ENCODE measurements at regions not wholly inside any gene's neighbourhood (a gene's known extent, or its start where the extent isn't known, plus 50 kb on each side); places are given as distances from the start of the nearest gene placed in this dataset.

GRCh38 chr12:13359636-13360035 lies 163.1 kb downstream of the EMP1 start:
- Histone ChIP-seq H3K27me3 (ENCODE audit: control insufficient read depth, insufficient read depth, low read length) (no peaks in the 10 kb centered on the region), H3K36me3 (ENCODE audit: control insufficient read depth in 2 of 3, insufficient read depth in 3 of 3, low read length in 3 of 3) (no peaks in the 10 kb centered on the region), H3K4me1 (ENCODE audit: control insufficient read depth in 2 of 3, insufficient read depth in 2 of 3, low read depth in 1 of 3, low read length in 3 of 3) (no peaks in the 10 kb centered on the region), H3K27ac (ENCODE audit: low read depth in 2 of 2, low read length in 2 of 2) (no peak overlapping the region), H3K9ac (ENCODE audit: low read length in 3 of 3) (no peak overlapping the region), H3K9me3 (ENCODE audit: control insufficient read depth in 2 of 3, insufficient read depth in 1 of 3, low read length in 3 of 3) (no peaks in the 10 kb centered on the region), H3K4me3 (ENCODE audit: low read length in 3 of 3) (no peak overlapping the region)
- no peak for TF ChIP-seq CTCF (IDR thresholded peaks at IDR 0.05; ENCODE audit: borderline replicate concordance, extremely low read depth, insufficient read depth)
- peak; percentile 74 for FAIRE-seq
- intact Hi-C loops (cut with DNase I) = no loop called here
- DNase-seq = no peak

- H3K27me3 ChIP-seq (ENCODE audit: control insufficient read depth, insufficient read depth, low read length) = no peaks in the 10 kb centered on the region
- H3K9ac ChIP-seq (ENCODE audit: low read length in 3 of 3) = no peak overlapping the region
- no peak for FAIRE-seq
- intact Hi-C loops (cut with DNase I) = no loop called here
- DNase-seq = no peak
- H3K27ac ChIP-seq (ENCODE audit: low read depth in 2 of 2, low read length in 2 of 2) = no peak overlapping the region
- H3K36me3 ChIP-seq (ENCODE audit: control insufficient read depth in 2 of 3, insufficient read depth in 3 of 3, low read length in 3 of 3) = no peaks in the 10 kb centered on the region
- no peaks in the 10 kb centered on the region for H3K9me3 ChIP-seq (ENCODE audit: control insufficient read depth in 2 of 3, insufficient read depth in 1 of 3, low read length in 3 of 3)
- no peak overlapping the region for H3K4me3 ChIP-seq (ENCODE audit: low read length in 3 of 3)
- no peaks in the 10 kb centered on the region for H3K4me1 ChIP-seq (ENCODE audit: control insufficient read depth in 2 of 3, insufficient read depth in 2 of 3, low read depth in 1 of 3, low read length in 3 of 3)
- TF ChIP-seq CTCF (IDR thresholded peaks at IDR 0.05; ENCODE audit: borderline replicate concordance, extremely low read depth, insufficient read depth) = no peak
These were observed 161.9 kb downstream of the EMP1 start for GRCh38 chr12:13358391-13358905.

- H3K4me3 ChIP-seq (ENCODE audit: low read length in 3 of 3) = no peak overlapping the region
- H3K9me3 ChIP-seq (ENCODE audit: control insufficient read depth in 2 of 3, insufficient read depth in 1 of 3, low read length in 3 of 3) = no peaks in the 10 kb centered on the region
- no peak for FAIRE-seq
- no peak for DNase-seq
- intact Hi-C loops (cut with DNase I) = no loop called here
- H3K27me3 ChIP-seq (ENCODE audit: control insufficient read depth, insufficient read depth, low read length) = no peaks in the 10 kb centered on the region
- no peak overlapping the region for H3K9ac ChIP-seq (ENCODE audit: low read length in 3 of 3)
- no peaks in the 10 kb centered on the region for H3K4me1 ChIP-seq (ENCODE audit: control insufficient read depth in 2 of 3, insufficient read depth in 2 of 3, low read depth in 1 of 3, low read length in 3 of 3)
- TF ChIP-seq CTCF (IDR thresholded peaks at IDR 0.05; ENCODE audit: borderline replicate concordance, extremely low read depth, insufficient read depth) = no peak
- no peak overlapping the region for H3K27ac ChIP-seq (ENCODE audit: low read depth in 2 of 2, low read length in 2 of 2)
- no peaks in the 10 kb centered on the region for H3K36me3 ChIP-seq (ENCODE audit: control insufficient read depth in 2 of 3, insufficient read depth in 3 of 3, low read length in 3 of 3)
These were observed 154.4 kb downstream of the EMP1 start for GRCh38 chr12:13350946-13351345.

- Histone ChIP-seq H3K27me3 (ENCODE audit: control insufficient read depth, insufficient read depth, low read length) (no peaks in the 10 kb centered on the region), H3K9me3 (ENCODE audit: control insufficient read depth in 2 of 3, insufficient read depth in 1 of 3, low read length in 3 of 3) (no peaks in the 10 kb centered on the region), H3K4me3 (ENCODE audit: low read length in 3 of 3) (no peak overlapping the region), H3K27ac (ENCODE audit: low read depth in 2 of 2, low read length in 2 of 2) (no peak overlapping the region), H3K4me1 (ENCODE audit: control insufficient read depth in 2 of 3, insufficient read depth in 2 of 3, low read depth in 1 of 3, low read length in 3 of 3) (no peaks in the 10 kb centered on the region), H3K36me3 (ENCODE audit: control insufficient read depth in 2 of 3, insufficient read depth in 3 of 3, low read length in 3 of 3) (no peaks in the 10 kb centered on the region), H3K9ac (ENCODE audit: low read length in 3 of 3) (no peak overlapping the region)
- TF ChIP-seq CTCF (IDR thresholded peaks at IDR 0.05; ENCODE audit: borderline replicate concordance, extremely low read depth, insufficient read depth) = no peak
- intact Hi-C loops (cut with DNase I) = no loop called here
- DNase-seq (no peak), FAIRE-seq (no peak)
These were observed 153.9 kb downstream of the EMP1 start for GRCh38 chr12:13350381-13350780.
